Effector memory CD8-positive, alpha-beta T cell (primary cell): ENCODE measurements at regions not wholly inside any gene's neighbourhood (a gene's known extent, or its start where the extent isn't known, plus 50 kb on each side); places are given as distances from the start of the nearest gene placed in this dataset.
"Not testable (repeated sequence)": the region's sequence is repeated elsewhere in the genome, so short reads cannot be mapped to it uniquely, and the experiment has no call there.

Source experiments
- ATAC-seq: fragments of 150-1000 bp; cut with Tn5 transposase; replicated peaks from 2 replicates; pipeline ENCODE4 v1.10.0; 2021; ENCODE audit warnings: mild to moderate bottlenecking, moderate library complexity
- DNase-seq, 3 experiments: peaks; one replicate each; pipeline ENCODE4 v3.0.0; 2021
- H3K27ac Mint-ChIP-seq, 2 donors: one replicate each; pipeline ENCODE4 v1.8.0; 2022; ENCODE audit warnings: mild to moderate bottlenecking in 2 of 2, mixed read lengths in 2 of 2, moderate library complexity in 2 of 2
- H3K27me3 Mint-ChIP-seq, 2 donors: one replicate each; pipeline ENCODE4 v1.8.0; 2022; ENCODE audit warnings: mixed read lengths in 2 of 2
- H3K36me3 Mint-ChIP-seq: one replicate; pipeline ENCODE4 v1.8.0; 2022; ENCODE audit warnings: mild to moderate bottlenecking, moderate library complexity, mixed read lengths; ENCODE audit not compliant: insufficient read depth
- H3K4me1 Mint-ChIP-seq, 2 donors: one replicate each; pipeline ENCODE4 v1.8.0; 2022; ENCODE audit warnings: low read depth in 2 of 2, mixed read lengths in 2 of 2
- H3K4me3 Mint-ChIP-seq, 2 donors: one replicate each; pipeline ENCODE4 v1.8.0; 2022; ENCODE audit warnings: mild to moderate bottlenecking in 2 of 2, mixed read lengths in 2 of 2, moderate library complexity in 2 of 2
- H3K9me3 Mint-ChIP-seq, 2 donors: one replicate each; pipeline ENCODE4 v1.8.0; 2022; ENCODE audit warnings: mixed read lengths in 2 of 2

- H3K36me3 Mint-ChIP-seq: no peaks in the 10 kb centered on the region
- peaks cover 6 to 15% of the 10 kb centered on the region in 2 donors for H3K9me3 Mint-ChIP-seq
- no peaks in the 10 kb centered on the region for H3K4me1 Mint-ChIP-seq
- no peak overlapping the region for H3K27ac Mint-ChIP-seq
- H3K4me3 Mint-ChIP-seq: no peak overlapping the region
- DNase-seq: no peak
- no peak for ATAC-seq
- peaks cover 19 to 30% of the 10 kb centered on the region in 2 donors for H3K27me3 Mint-ChIP-seq
Measured at GRCh38 chr6:169927711-169928110, 176.3 kb downstream of the ERMARD start.

- Mint-ChIP-seq H3K27ac (no peak overlapping the region), H3K9me3 (peaks cover 6 to 15% of the 10 kb centered on the region in 2 donors), H3K36me3 (no peaks in the 10 kb centered on the region), H3K4me3 (no peak overlapping the region), H3K4me1 (peaks cover 0 to 1% of the 10 kb centered on the region in 2 donors), H3K27me3 (peaks cover 19 to 30% of the 10 kb centered on the region in 2 donors)
- no peak for ATAC-seq
- no peak for DNase-seq
Measured at GRCh38 chr6:169926617-169927417, 175.4 kb downstream of the ERMARD start.

- Mint-ChIP-seq H3K4me1 (peaks cover 0 to 1% of the 10 kb centered on the region in 2 donors), H3K4me3 (no peak overlapping the region), H3K27me3 (peaks cover 10 to 15% of the 10 kb centered on the region in 2 donors), H3K27ac (no peak overlapping the region), H3K36me3 (no peaks in the 10 kb centered on the region), H3K9me3 (peaks cover 0 to 3% of the 10 kb centered on the region in 2 donors)
- DNase-seq: no peak
- no peak for ATAC-seq
Measured at GRCh38 chr6:169923468-169924464, 172.3 kb downstream of the ERMARD start.

- no peak overlapping the region for H3K27ac Mint-ChIP-seq
- peaks cover 0 to 1% of the 10 kb centered on the region in 2 donors for H3K4me1 Mint-ChIP-seq
- H3K4me3 Mint-ChIP-seq: no peak overlapping the region
- ATAC-seq (peak; percentile 74), DNase-seq (peak in 2 of 3 experiments; percentile 7 to 8)
- H3K36me3 Mint-ChIP-seq: peaks cover 2% of the 10 kb centered on the region
- H3K9me3 Mint-ChIP-seq: no peaks in the 10 kb centered on the region
- peaks cover 7 to 18% of the 10 kb centered on the region in 2 donors for H3K27me3 Mint-ChIP-seq
Measured at GRCh38 chr6:169921853-169922824, 170.7 kb downstream of the ERMARD start.

- Mint-ChIP-seq H3K4me3 (no peak overlapping the region), H3K4me1 (peaks cover 0 to 1% of the 10 kb centered on the region in 2 donors), H3K27me3 (peaks cover 7 to 21% of the 10 kb centered on the region in 2 donors), H3K27ac (no peak overlapping the region), H3K9me3 (no peaks in the 10 kb centered on the region), H3K36me3 (peaks cover 2% of the 10 kb centered on the region)
- no peak for DNase-seq
- ATAC-seq: no peak
Measured at GRCh38 chr6:169921217-169921616, 169.8 kb downstream of the ERMARD start.

- H3K36me3 Mint-ChIP-seq: peaks cover 2% of the 10 kb centered on the region
- H3K4me3 Mint-ChIP-seq: no peak overlapping the region
- ATAC-seq (no peak), DNase-seq (no peak)
- no peaks in the 10 kb centered on the region for H3K9me3 Mint-ChIP-seq
- peaks cover 0 to 1% of the 10 kb centered on the region in 2 donors for H3K4me1 Mint-ChIP-seq
- H3K27me3 Mint-ChIP-seq: peaks cover under 1 to 18% of the 10 kb centered on the region in 2 donors
- no peak overlapping the region for H3K27ac Mint-ChIP-seq
Measured at GRCh38 chr6:169920359-169921020, 169.1 kb downstream of the ERMARD start.

GRCh38 chr6:169918954-169919549, 167.6 kb downstream of the ERMARD start:
- Mint-ChIP-seq H3K27ac (no peak overlapping the region), H3K27me3 (peaks cover 0 to 23% of the 10 kb centered on the region in 2 donors), H3K4me3 (no peak overlapping the region), H3K9me3 (no peaks in the 10 kb centered on the region), H3K36me3 (peaks cover 2% of the 10 kb centered on the region), H3K4me1 (peaks cover 0 to 1% of the 10 kb centered on the region in 2 donors)
- DNase-seq: no peak
- no peak for ATAC-seq

- no peak for ATAC-seq
- Mint-ChIP-seq H3K36me3 (peaks cover 2% of the 10 kb centered on the region), H3K4me1 (peaks cover 0 to 1% of the 10 kb centered on the region in 2 donors), H3K4me3 (no peak overlapping the region), H3K27me3 (peaks cover 0 to 23% of the 10 kb centered on the region in 2 donors), H3K27ac (no peak overlapping the region), H3K9me3 (no peaks in the 10 kb centered on the region)
- DNase-seq: no peak
Measured at GRCh38 chr6:169918239-169918953, 167.0 kb downstream of the ERMARD start.

GRCh38 chr6:169917153-169917552, 165.7 kb downstream of the ERMARD start:
- H3K27ac Mint-ChIP-seq: no peak overlapping the region
- H3K36me3 Mint-ChIP-seq: peaks cover 2% of the 10 kb centered on the region
- H3K27me3 Mint-ChIP-seq: peaks cover 0 to 32% of the 10 kb centered on the region in 2 donors
- no peak for DNase-seq
- H3K9me3 Mint-ChIP-seq: no peaks in the 10 kb centered on the region
- H3K4me1 Mint-ChIP-seq: peaks cover 8% of the 10 kb centered on the region in 2 donors
- no peak for ATAC-seq
- H3K4me3 Mint-ChIP-seq: no peak overlapping the region

- no peak overlapping the region for H3K27ac Mint-ChIP-seq
- ATAC-seq: no peak
- H3K4me3 Mint-ChIP-seq: no peak overlapping the region
Measured at GRCh38 chr6:169915769-169916550, 164.5 kb downstream of the ERMARD start.

GRCh38 chr6:169913745-169914144, 162.3 kb downstream of the ERMARD start:
- not testable (repeated sequence) for H3K4me3 Mint-ChIP-seq, ATAC-seq, H3K4me1 Mint-ChIP-seq, H3K36me3 Mint-ChIP-seq, H3K27ac Mint-ChIP-seq, DNase-seq, H3K9me3 Mint-ChIP-seq
- H3K27me3 Mint-ChIP-seq: peaks cover 5 to 48% of the 10 kb centered on the region in 2 donors

More at GRCh38 chr6:169915769-169916550, 164.5 kb downstream of the ERMARD start:
- Mint-ChIP-seq H3K36me3 (peaks cover 2% of the 10 kb centered on the region), H3K27me3 (peaks cover 3 to 44% of the 10 kb centered on the region in 2 donors), H3K9me3 (no peaks in the 10 kb centered on the region), H3K4me1 (peaks cover 6 to 8% of the 10 kb centered on the region in 2 donors)
- no peak for DNase-seq
